SK-N-SH (cell line): ENCODE measurements at regions not wholly inside any gene's neighbourhood (a gene's known extent, or its start where the extent isn't known, plus 50 kb on each side); places are given as distances from the start of the nearest gene placed in this dataset.
"Not testable (repeated sequence)": the region's sequence is repeated elsewhere in the genome, so short reads cannot be mapped to it uniquely, and the experiment has no call there.

Experiments used
- CTCF ChIP-seq: fragments of 200-600 bp; sonication (generic); IDR thresholded peaks from 2 replicates; pipeline ENCODE4 v1.6.1; 2017; ENCODE audit warnings: antibody characterized with exemption, mild to moderate bottlenecking, moderate library complexity
- FOXJ3 ChIP-seq: sonication (generic); formaldehyde crosslinking; IDR thresholded peaks from 2 replicates; pipeline ENCODE4 v1.5.1; 2020; ENCODE audit warnings: mild to moderate bottlenecking, missing genetic modification reagents
- FOXM1 ChIP-seq: IDR thresholded peaks from 2 replicates; pipeline ENCODE4 v1.4.0; 2012; ENCODE audit warnings: low read depth, mild to moderate bottlenecking
- GATA2 ChIP-seq: sonication (generic); formaldehyde crosslinking; IDR thresholded peaks from 2 replicates; pipeline ENCODE4 v1.5.0; 2020; ENCODE audit warnings: mild to moderate bottlenecking, missing genetic modification reagents
- NRF1 ChIP-seq: IDR thresholded peaks from 2 replicates; pipeline ENCODE4 v1.6.1; 2012; ENCODE audit warnings: low read depth, mild to moderate bottlenecking, low read length
- POLR2AphosphoS5 ChIP-seq: IDR thresholded peaks from 2 replicates; pipeline ENCODE4 v1.6.1; 2012; ENCODE audit warnings: low read depth, low read length
- REST ChIP-seq: IDR thresholded peaks from 2 replicates; pipeline ENCODE4 v1.6.1; 2012; ENCODE audit warnings: mild to moderate bottlenecking, low read depth, low read length, moderate library complexity
- SMC3 ChIP-seq: IDR thresholded peaks from 2 replicates; pipeline ENCODE4 v1.6.1; 2012; ENCODE audit warnings: low read depth, low read length, improper control_type of control experiment
- TCF12 ChIP-seq: IDR thresholded peaks from 2 replicates; pipeline ENCODE4 v1.4.0; 2012
- TEAD4 ChIP-seq: IDR thresholded peaks from 2 replicates; pipeline ENCODE4 v1.4.0; 2012; ENCODE audit warnings: mild to moderate bottlenecking, borderline replicate concordance; ENCODE audit not compliant: insufficient read depth
- USF2 ChIP-seq: fragments of 150-350 bp; IDR thresholded peaks from 2 replicates; pipeline ENCODE4 v1.6.1; 2017; ENCODE audit warnings: antibody characterized with exemption, low read length, low read depth, borderline replicate concordance
- YY1 ChIP-seq: IDR thresholded peaks from 2 replicates; pipeline ENCODE4 v1.4.0; 2012; ENCODE audit warnings: low read depth, mild to moderate bottlenecking
- TF ChIP-seq, protein P1 (sequence below): IDR thresholded peaks from 2 replicates; pipeline ENCODE4 v1.4.0; 2012; ENCODE audit warnings: low read depth

- not testable (repeated sequence) for TF ChIP-seq CTCF; NRF1; REST; SMC3; POLR2AphosphoS5; YY1; TEAD4; FOXJ3 (CRISPR knock-in tag); USF2; FOXM1; GATA2 (CRISPR knock-in tag); TCF12
- TF ChIP-seq, protein P1, sequence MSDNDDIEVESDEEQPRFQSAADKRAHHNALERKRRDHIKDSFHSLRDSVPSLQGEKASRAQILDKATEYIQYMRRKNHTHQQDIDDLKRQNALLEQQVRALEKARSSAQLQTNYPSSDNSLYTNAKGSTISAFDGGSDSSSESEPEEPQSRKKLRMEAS = not testable (repeated sequence)
Measured at GRCh38 chr18:28727189-28727588, 550.3 kb upstream of the CDH2 start.
